GM21717 (cell line): ENCODE measurements at regions not wholly inside any gene's neighbourhood (a gene's known extent, or its start where the extent isn't known, plus 50 kb on each side); places are given as distances from the start of the nearest gene placed in this dataset.
A peak's percentile ranks its signal among the peaks of the same experiment; 100 is the strongest.
"Not testable (repeated sequence)": the region's sequence is repeated elsewhere in the genome, so short reads cannot be mapped to it uniquely, and the experiment has no call there.

Experiments used
- ATAC-seq: cut with Tn5 transposase; IDR thresholded peaks from one replicate; pipeline ENCODE4 v1.9.1; 2021; ENCODE audit warnings: mild to moderate bottlenecking, moderate library complexity; ENCODE audit not compliant: unreplicated experiment

DNA sequence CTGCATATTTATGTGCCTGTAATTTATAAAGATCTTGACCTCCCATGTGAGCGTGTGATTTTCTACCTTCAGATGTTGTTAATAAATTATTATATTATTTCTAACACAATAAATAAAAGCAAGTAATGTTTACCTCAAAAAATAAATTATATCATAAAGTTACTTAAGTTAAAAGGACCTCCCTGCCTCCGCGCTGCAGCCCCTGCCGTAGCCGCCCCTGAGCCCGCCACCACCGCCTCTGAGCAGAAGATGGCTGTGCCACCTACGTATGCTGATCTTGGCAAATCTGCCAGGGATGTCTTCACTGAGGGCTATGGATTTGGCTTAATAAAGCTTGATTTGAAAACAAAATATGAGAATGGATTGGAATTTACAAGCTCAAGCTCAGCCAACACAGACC is 119.6 kb upstream of the BRWD3 start:
- ATAC-seq = no peak

- no peak for ATAC-seq
These were observed 108.2 kb upstream of the BRWD3 start for GRCh38 chrX:80917919-80918318.

DNA sequence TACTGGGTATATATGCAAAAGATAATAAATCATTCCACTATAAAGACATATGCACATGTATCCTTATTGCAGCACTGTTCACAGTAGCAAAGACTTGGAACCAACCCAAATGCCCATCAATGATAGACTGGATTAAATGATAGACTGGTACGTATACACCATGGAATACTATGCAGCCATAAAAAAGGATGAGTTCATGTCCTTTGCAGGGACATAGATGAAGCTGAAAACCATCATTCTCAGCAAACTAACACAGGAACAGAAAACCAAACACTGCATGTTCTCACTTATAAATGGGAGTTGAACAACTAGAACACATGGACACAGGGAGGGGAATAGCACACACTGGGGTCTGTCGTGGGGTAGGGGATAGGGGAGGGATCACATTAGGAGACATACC is 102.7 kb upstream of the BRWD3 start:
- not testable (repeated sequence) for ATAC-seq

DNA sequence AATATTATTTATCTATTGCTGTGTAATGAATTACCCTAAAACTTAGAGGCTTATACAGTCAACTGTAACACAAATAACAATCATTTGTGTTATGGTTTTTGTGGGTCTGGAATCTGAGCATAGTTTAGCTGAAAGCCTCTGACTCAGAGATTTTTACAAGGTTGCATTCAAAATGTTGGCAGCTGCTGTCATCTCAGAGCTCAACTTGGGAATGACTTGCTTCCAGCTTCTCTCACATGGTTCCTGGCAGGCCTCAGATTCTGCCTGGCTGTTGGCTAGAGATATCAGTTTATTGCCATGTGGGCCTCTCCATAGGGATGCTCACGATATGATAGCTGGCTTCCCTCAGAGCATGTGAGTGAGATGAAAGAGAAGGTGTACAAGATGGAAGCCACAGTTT is 70.2 kb upstream of the BRWD3 start:
- ATAC-seq = no peak

DNA sequence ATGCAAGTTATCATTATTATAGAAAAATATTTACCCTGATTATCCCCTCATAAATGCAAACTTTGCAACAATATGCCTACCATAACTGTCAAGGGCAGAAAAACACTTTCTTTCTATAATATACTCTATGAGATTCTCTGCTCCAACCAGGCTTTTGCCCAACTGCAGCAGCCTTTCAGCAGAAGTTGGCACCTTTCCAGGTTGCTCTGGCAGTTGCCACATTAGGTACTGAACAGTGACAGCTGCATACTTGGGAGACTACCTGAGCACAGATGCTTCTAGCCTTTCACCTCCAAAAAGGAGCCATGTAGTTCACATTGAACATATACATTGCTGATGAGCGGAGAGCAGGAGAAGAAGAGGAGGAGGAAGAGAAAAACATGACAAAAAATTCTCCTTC is 69.5 kb upstream of the BRWD3 start:
- ATAC-seq = no peak

DNA sequence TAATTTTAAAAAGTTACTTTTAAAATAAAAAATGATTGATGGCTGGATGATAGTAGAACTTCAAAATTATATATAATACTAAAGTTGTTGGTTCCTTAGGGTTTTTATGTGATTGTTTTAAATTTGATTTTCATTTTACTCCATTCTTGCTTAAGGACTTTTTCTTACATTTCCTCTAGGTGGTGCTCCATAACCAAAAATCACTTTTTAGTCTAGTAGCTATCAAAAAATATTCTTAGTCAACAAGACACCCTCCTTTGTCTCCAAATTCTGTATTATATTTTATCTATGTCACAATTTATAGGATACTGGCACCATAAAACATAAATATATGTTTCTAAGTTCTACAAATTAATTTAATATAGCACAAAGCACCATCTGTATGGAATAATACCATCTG is 67.2 kb upstream of the BRWD3 start:
- peak; percentile 49 for ATAC-seq
